Activated naive CD4-positive, alpha-beta T cell treated with anti-CD3 and anti-CD28 coated beads, Interleukin-2, amount 50 U/mL, for 72 hours (primary cell): ENCODE measurements at regions not wholly inside any gene's neighbourhood (a gene's known extent, or its start where the extent isn't known, plus 50 kb on each side); places are given as distances from the start of the nearest gene placed in this dataset.
"Not testable (repeated sequence)": the region's sequence is repeated elsewhere in the genome, so short reads cannot be mapped to it uniquely, and the experiment has no call there.

Source experiments
- ATAC-seq, 2 donors: fragments of 150-1000 bp; cut with Tn5 transposase; 2 replicates each; pipeline ENCODE4 v1.10.0; 2021; ENCODE audit warnings: mild to moderate bottlenecking in 2 of 2, moderate library complexity in 2 of 2
- DNase-seq, 2 donors: peaks; one replicate each; pipeline ENCODE4 v3.0.0; 2021 to 2022; ENCODE audit warnings: low spot score in 2 of 2
- H3K27ac Mint-ChIP-seq, 2 donors: one replicate each; pipeline ENCODE4 v1.8.0; 2022; ENCODE audit warnings: mild to moderate bottlenecking in 2 of 2, mixed read lengths in 2 of 2
- H3K36me3 Mint-ChIP-seq, 2 donors: one replicate each; pipeline ENCODE4 v1.8.0; 2022; ENCODE audit warnings: mixed read lengths in 2 of 2
- H3K9me3 Mint-ChIP-seq, 2 donors: one replicate each; pipeline ENCODE4 v1.8.0; 2022; ENCODE audit warnings: mixed read lengths in 2 of 2

- H3K27ac Mint-ChIP-seq, DNase-seq, H3K9me3 Mint-ChIP-seq, H3K36me3 Mint-ChIP-seq, ATAC-seq: not testable (repeated sequence)
Observed at GRCh38 chr6:75031102-75031501, 174.8 kb downstream of the COL12A1 start.

DNA sequence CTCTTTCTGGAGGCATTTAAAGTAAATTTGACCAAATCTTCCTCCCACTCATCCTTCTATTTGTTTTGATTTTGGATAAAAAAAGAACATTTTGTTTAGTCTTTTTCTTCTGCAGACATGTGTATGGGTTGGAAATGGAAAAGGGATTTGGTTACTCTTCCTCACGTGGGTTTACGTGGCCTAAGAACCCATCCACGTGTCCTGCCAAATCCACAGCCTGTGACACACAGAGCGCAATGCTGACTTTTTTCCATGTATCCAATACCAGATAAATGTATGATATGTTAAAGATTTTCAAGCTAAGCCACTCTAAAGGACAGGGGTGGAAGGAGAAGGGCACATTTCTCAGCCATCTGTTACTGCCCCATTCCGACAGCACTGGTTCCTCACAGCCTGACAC lies 176.5 kb downstream of the COL12A1 start:
- no peak for ATAC-seq

GRCh38 chr6:75025371-75025770 lies 180.5 kb downstream of the COL12A1 start:
- ATAC-seq, result no peak
- Mint-ChIP-seq H3K27ac (no peak overlapping the region), H3K9me3 (peaks cover 0 to 4% of the 10 kb centered on the region in 2 donors), H3K36me3 (no peaks in the 10 kb centered on the region)
- DNase-seq, result no peak

More for the DNA sequence above, 176.5 kb downstream of the COL12A1 start:
- no peaks in the 10 kb centered on the region for H3K36me3 Mint-ChIP-seq
- peaks cover 0 to 3% of the 10 kb centered on the region in 2 donors for H3K9me3 Mint-ChIP-seq
- no peak overlapping the region for H3K27ac Mint-ChIP-seq
- DNase-seq, result no peak

DNA sequence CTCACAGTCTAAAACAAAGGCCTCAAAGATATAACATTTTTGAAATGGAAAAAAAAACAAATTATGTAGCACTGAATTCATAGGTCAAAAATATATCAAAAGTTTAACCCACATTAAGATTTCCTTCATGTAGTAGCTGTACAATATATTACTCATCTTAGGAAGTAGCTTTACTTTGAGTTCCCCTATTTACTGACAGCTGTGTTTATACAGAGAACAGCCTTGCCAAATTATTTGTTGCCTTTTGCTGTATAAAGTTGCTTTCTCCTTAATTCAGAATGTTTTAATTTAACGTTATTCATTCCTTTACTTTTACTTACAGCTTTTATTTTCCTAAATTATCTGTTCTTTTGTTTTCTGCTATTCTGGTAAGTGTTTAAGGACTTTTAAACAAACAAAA lies 181.0 kb downstream of the COL12A1 start:
- H3K36me3 Mint-ChIP-seq, result no peaks in the 10 kb centered on the region
- peaks cover 0 to 4% of the 10 kb centered on the region in 2 donors for H3K9me3 Mint-ChIP-seq
- DNase-seq (no peak), ATAC-seq (no peak)
- no peak overlapping the region for H3K27ac Mint-ChIP-seq

DNA sequence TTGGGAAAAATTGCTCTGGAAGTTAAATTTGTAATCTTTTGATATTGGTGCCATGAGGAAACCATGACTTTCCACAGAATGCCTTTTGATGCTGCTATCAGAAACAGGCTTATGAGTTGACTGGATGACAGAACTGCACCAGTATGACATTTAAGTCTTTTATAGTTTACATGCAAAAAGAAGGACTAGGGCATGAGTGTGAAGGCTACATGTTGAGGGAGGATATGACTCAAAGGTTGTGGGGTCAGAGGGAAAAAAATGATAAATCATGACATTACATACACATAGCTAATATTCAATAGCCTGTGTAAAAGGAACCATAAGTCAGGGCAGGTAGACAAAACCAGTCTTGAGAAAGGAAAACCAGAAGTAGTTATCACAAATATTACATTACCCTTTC lies 182.2 kb downstream of the COL12A1 start:
- DNase-seq, result no peak
- Mint-ChIP-seq H3K27ac (no peak overlapping the region), H3K9me3 (peaks cover 5 to 8% of the 10 kb centered on the region in 2 donors), H3K36me3 (no peaks in the 10 kb centered on the region)
- no peak for ATAC-seq

DNA sequence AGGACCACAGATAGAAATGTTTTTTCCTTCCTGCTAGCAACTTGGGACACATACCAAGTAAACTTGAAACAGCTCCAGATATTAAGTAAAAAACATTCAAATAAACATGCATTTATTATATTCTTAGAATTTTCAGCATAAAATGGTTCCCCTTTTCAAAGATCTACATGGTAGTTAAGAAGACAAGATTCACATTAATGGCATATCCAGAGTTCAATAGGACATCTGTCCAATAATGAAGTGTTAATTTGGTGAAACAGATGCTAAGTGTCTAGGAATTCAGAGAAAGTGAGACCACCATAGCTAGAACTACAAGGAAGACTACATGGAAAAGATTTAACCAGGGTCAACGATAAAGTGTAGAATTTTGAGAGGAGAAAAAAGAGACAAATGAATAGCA lies 184.9 kb downstream of the COL12A1 start:
- ATAC-seq (no peak), DNase-seq (no peak)
- no peak overlapping the region for H3K27ac Mint-ChIP-seq
- H3K36me3 Mint-ChIP-seq, result no peaks in the 10 kb centered on the region
- H3K9me3 Mint-ChIP-seq, result peaks cover 5 to 8% of the 10 kb centered on the region in 2 donors

- no peak overlapping the region for H3K27ac Mint-ChIP-seq
- no peaks in the 10 kb centered on the region for H3K36me3 Mint-ChIP-seq
- DNase-seq (no peak), ATAC-seq (no peak)
- peaks cover 5 to 8% of the 10 kb centered on the region in 2 donors for H3K9me3 Mint-ChIP-seq
Observed at GRCh38 chr6:75020376-75020775, 185.5 kb downstream of the COL12A1 start.

GRCh38 chr6:75012018-75012417 lies 193.8 kb downstream of the COL12A1 start:
- H3K27ac Mint-ChIP-seq, result no peak overlapping the region
- no peak for DNase-seq
- H3K9me3 Mint-ChIP-seq, result peaks cover 10 to 17% of the 10 kb centered on the region in 2 donors
- ATAC-seq, result no peak
- H3K36me3 Mint-ChIP-seq, result no peaks in the 10 kb centered on the region

DNA sequence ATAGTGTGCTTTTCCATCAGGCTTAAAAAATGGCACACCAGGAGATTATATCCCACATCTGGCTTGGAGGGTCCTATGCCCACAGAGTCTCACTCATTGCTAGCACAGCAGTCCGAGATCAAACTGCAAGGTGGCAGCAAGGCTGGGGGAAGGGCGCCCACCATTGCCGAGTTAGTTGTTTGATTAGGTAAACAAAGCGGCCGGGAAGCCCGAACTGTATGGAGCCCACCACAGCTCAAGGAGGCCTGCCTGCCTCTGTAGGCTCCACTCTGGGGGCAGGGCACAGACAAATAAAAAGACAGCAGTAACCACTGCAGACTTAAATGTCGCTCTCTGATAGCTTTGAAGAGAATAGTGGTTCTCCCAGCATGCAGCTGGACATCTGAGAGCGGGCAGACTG lies 201.9 kb downstream of the COL12A1 start:
- not testable (repeated sequence) for H3K27ac Mint-ChIP-seq, DNase-seq, ATAC-seq
- Mint-ChIP-seq H3K36me3 (peaks cover 0 to 14% of the 10 kb centered on the region in 2 donors), H3K9me3 (peaks cover 6 to 12% of the 10 kb centered on the region in 2 donors)

DNA sequence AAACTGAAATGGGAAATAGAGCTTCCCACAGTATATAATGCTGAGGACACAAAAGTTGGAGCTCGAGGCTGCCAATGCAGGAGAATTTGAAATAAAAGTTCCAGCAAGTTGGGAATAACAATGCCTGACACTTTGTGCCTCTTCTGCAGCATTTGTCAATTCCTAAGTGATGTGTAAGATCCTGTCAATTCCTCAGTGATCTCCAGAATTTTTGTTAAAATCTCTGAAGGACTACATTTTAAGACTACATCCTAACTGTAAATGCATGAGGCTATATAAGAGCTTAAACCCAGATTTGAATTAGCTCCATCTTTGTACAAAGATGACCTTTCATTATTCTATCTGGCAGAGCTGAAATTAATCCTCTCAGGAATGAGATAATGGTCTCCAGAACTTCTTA lies 208.2 kb downstream of the COL12A1 start:
- no peak for DNase-seq
- no peaks in the 10 kb centered on the region for H3K36me3 Mint-ChIP-seq
- no peak overlapping the region for H3K27ac Mint-ChIP-seq
- no peak for ATAC-seq
- peaks cover 0 to 10% of the 10 kb centered on the region in 2 donors for H3K9me3 Mint-ChIP-seq

DNA sequence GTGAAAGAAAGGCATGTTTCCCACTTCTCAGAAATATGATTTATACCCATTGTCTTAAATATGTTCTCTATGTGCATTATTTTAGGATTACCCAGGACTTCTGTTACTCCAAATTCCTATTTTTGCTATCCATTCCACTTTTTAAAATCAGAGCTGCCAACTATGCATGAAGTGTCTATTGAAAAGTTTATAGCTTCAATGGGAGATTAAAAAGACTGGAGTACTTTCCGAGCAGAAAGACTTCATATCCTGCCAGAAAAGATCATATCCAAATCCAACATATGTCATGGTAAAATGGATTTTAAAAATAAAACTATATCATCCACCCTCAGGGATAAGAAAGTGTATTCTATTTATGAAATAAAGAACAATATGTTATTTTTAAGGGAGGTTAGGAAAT lies 212.7 kb downstream of the COL12A1 start:
- no peaks in the 10 kb centered on the region for H3K36me3 Mint-ChIP-seq
- peaks cover 0 to 10% of the 10 kb centered on the region in 2 donors for H3K9me3 Mint-ChIP-seq
- no peak overlapping the region for H3K27ac Mint-ChIP-seq
- DNase-seq (no peak), ATAC-seq (no peak)

GRCh38 chr6:74991573-74992332 lies 214.1 kb downstream of the COL12A1 start:
- Mint-ChIP-seq H3K36me3 (peaks cover 0 to 4% of the 10 kb centered on the region in 2 donors), H3K27ac (no peak overlapping the region), H3K9me3 (peaks cover 6 to 11% of the 10 kb centered on the region in 2 donors)
- ATAC-seq (no peak), DNase-seq (no peak)

GRCh38 chr6:74979065-74979766 lies 226.6 kb downstream of the COL12A1 start:
- ATAC-seq (no peak), DNase-seq (no peak)
- Mint-ChIP-seq H3K27ac (no peak overlapping the region), H3K36me3 (no peaks in the 10 kb centered on the region), H3K9me3 (peaks cover 3 to 10% of the 10 kb centered on the region in 2 donors)

GRCh38 chr6:74976701-74977100 lies 229.2 kb downstream of the COL12A1 start:
- no peak for DNase-seq
- Mint-ChIP-seq H3K27ac (no peak overlapping the region), H3K36me3 (no peaks in the 10 kb centered on the region)

GRCh38 chr6:74976026-74976425 lies 229.8 kb downstream of the COL12A1 start:
- Mint-ChIP-seq H3K27ac (no peak overlapping the region), H3K9me3 (peaks cover 10% of the 10 kb centered on the region in 2 donors), H3K36me3 (no peaks in the 10 kb centered on the region)
- no peak for ATAC-seq
- DNase-seq, result no peak

More at GRCh38 chr6:74976701-74977100, 229.2 kb downstream of the COL12A1 start:
- ATAC-seq, result no peak
- H3K9me3 Mint-ChIP-seq, result peaks cover 10% of the 10 kb centered on the region in 2 donors

DNA sequence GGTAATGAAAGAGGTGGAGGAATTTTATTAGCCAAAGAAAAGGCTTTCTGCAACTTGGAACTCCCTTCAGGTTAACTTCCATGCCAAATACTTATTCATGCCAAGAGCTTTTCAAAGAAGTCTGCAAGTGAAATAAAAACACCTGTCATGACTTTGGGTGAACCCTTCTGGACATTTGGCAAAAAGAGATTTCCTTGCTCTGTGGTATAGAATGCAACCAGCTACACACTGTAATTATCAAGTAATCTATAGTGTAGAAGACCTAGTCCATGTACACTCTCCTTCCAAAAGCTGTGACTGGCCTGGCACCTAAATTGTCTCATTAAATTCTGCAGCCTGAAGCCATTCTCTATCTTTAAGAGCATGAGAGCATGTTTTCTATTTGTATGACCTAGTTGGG lies 232.3 kb downstream of the COL12A1 start:
- ATAC-seq, result no peak
- no peaks in the 10 kb centered on the region for H3K36me3 Mint-ChIP-seq

GRCh38 chr6:74971633-74972032 lies 234.2 kb downstream of the COL12A1 start:
- no peak for DNase-seq
- Mint-ChIP-seq H3K9me3 (peaks cover 0 to 15% of the 10 kb centered on the region in 2 donors), H3K36me3 (no peaks in the 10 kb centered on the region), H3K27ac (no peak overlapping the region)
- ATAC-seq, result no peak

More for the DNA sequence above, 232.3 kb downstream of the COL12A1 start:
- peaks cover 4 to 15% of the 10 kb centered on the region in 2 donors for H3K9me3 Mint-ChIP-seq
- H3K27ac Mint-ChIP-seq, result no peak overlapping the region
- no peak for DNase-seq
